Ishikawa (cell line): ENCODE measurements at regions not wholly inside any gene's neighbourhood (a gene's known extent, or its start where the extent isn't known, plus 50 kb on each side); places are given as distances from the start of the nearest gene placed in this dataset.

Source experiments
- CEBPB ChIP-seq: IDR thresholded peaks from 2 replicates; pipeline ENCODE4 v1.6.1; 2012
- CREB1 ChIP-seq: IDR thresholded peaks from 2 replicates; pipeline ENCODE4 v1.6.1; 2012; ENCODE audit warnings: low read depth
- EGR1 ChIP-seq: IDR thresholded peaks from 2 replicates; pipeline ENCODE4 v1.6.1; 2012
- EP300 ChIP-seq: IDR thresholded peaks from 2 replicates; pipeline ENCODE4 v1.6.1; 2012; ENCODE audit warnings: borderline replicate concordance
- FOXM1 ChIP-seq: IDR thresholded peaks from 2 replicates; pipeline ENCODE4 v1.6.1; 2012; ENCODE audit warnings: low read depth, borderline replicate concordance
- NFIC ChIP-seq: IDR thresholded peaks from 2 replicates; pipeline ENCODE4 v1.6.1; 2012
- RAD21 ChIP-seq: IDR thresholded peaks from 2 replicates; pipeline ENCODE4 v1.6.1; 2012; ENCODE audit warnings: low read depth
- TAF1 ChIP-seq: IDR thresholded peaks from 2 replicates; pipeline ENCODE4 v1.6.1; 2012; ENCODE audit warnings: low read depth, mild to moderate bottlenecking
- TCF12 ChIP-seq: IDR thresholded peaks from 2 replicates; pipeline ENCODE4 v1.6.1; 2012; ENCODE audit warnings: low read depth
- TEAD4 ChIP-seq: IDR thresholded peaks from 2 replicates; pipeline ENCODE4 v1.6.1; 2012
- YY1 ChIP-seq: IDR thresholded peaks from 2 replicates; pipeline ENCODE4 v1.6.1; 2012; ENCODE audit warnings: low read depth
- ZBTB7A ChIP-seq: IDR thresholded peaks from 2 replicates; pipeline ENCODE4 v1.6.1; 2012; ENCODE audit warnings: low read depth
- TF ChIP-seq, protein P1 (sequence below): IDR thresholded peaks from 2 replicates; pipeline ENCODE4 v1.6.1; 2012
- TF ChIP-seq, protein P2 (sequence below): IDR thresholded peaks from 2 replicates; pipeline ENCODE4 v1.6.1; 2012
- TF ChIP-seq, protein P3 (sequence below): IDR thresholded peaks from 2 replicates; pipeline ENCODE4 v1.6.1; 2012; ENCODE audit warnings: low read depth, mild to moderate bottlenecking

DNA sequence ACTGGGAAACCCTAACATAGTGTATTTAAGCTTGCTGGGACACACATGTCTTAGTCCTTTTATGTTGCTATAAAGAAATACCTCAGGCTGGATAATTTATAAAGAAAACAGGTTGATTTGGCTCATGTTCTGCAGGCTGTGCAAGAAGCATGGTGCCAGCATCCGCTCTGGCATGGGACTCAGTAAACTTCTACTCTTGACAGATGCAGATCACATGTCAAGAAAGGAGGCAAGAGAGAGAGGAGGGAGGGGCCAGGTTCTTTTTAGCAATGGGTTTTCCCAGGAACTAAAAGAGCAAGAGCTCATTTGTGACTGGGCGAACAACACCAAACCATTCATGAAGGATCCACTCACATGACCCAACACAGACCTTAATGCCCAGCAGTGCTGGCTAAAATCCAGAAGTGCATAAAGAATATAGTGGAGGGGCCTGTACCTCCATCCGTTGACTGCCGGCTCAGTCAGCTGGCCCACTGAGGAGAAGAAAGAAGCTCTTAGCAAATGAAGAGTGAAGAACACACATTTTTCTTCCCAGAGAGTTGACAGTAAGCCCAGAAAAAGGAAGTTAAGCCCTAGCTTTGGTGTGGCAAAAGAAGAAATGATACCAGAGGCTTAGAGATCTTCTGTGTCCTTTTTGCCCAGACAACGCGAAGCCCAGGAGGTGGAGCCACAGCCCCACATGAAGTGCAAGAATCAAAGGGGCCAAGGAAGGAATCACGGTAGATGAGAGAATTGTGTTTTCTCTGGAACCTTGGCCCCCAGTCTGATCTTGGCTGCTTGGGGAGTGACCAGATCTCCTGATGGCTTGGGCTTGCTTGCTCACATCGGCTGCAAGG lies 183.5 kb upstream of the FAM98A start:
- TF ChIP-seq YY1 = no peak
- no peak for TF ChIP-seq FOXM1
- no peak for TF ChIP-seq CREB1
- TF ChIP-seq TCF12 = no peak
- no peak for TF ChIP-seq ZBTB7A
- TF ChIP-seq, protein P1, sequence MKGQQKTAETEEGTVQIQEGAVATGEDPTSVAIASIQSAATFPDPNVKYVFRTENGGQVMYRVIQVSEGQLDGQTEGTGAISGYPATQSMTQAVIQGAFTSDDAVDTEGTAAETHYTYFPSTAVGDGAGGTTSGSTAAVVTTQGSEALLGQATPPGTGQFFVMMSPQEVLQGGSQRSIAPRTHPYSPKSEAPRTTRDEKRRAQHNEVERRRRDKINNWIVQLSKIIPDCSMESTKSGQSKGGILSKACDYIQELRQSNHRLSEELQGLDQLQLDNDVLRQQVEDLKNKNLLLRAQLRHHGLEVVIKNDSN = no peak
- TF ChIP-seq CEBPB = no peak
- no peak for TF ChIP-seq EP300

DNA sequence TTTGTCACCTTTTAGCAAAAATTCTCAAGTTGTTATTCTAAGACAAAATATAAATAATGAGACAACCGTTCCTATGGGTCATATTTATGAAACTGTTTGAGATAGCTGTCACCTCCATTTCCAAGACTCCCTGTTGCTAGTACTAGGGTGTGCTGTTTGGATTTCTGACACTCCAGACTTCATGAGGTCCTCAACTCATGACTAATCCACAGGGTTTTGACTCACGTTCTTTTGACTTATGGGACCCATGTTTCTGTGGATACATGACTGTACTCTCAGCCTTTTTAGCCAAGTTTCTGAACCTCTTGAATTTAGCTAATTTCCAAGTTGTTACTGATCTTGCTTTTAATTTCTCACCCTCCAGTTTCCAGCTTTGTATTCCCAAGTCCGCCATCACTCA lies 178.7 kb upstream of the FAM98A start:
- no peak for TF ChIP-seq ZBTB7A
- TF ChIP-seq CEBPB = no peak
- TF ChIP-seq TAF1 = no peak
- TF ChIP-seq TEAD4 = no peak
- TF ChIP-seq, protein P1 = no peak
- no peak for TF ChIP-seq YY1
- no peak for TF ChIP-seq EP300
- no peak for TF ChIP-seq NFIC
- TF ChIP-seq RAD21 = no peak
- no peak for TF ChIP-seq TCF12
- TF ChIP-seq EGR1 = no peak

DNA sequence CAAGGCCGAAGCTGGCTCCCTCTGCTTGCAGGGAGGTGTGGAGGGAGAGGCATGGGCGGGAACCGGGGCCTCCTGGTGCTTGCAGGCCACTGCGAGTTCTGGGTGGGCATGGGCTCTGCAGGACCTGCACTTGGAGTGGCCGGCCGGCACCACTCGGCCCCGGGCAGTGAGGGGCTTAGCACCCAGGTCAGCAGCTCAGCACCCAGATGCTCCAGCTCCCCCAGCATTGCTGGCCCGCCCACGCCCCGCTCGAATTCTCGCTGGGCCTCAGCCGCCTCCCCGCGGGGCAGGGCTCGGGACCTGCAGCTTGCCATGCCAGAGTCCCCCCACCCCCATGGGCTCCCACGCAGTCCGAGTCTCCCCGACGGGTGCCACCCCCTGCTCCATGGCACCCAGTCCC lies 176.2 kb upstream of the FAM98A start:
- no peak for TF ChIP-seq ZBTB7A
- TF ChIP-seq TAF1 = no peak
- TF ChIP-seq, protein P1 = no peak
- TF ChIP-seq NFIC = no peak

DNA sequence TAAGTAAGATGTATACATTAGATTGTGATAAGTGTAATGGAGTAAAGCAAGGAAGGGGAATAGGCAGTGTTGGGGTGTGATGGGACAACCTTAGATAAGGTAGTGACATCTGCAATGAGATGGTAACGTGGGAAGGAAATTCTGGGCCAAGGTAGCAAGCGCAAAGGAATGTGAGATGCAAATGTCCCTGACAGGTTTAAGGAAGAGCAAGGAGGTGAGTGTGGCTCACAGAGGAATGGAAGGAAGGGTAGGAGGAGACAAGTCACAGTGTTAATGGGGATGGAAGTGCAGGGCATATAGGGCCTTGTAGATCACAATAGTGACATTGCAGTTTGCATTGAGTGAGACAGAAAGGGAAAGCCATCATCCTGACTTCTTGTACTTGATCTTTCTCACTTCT lies 170.9 kb upstream of the FAM98A start:
- TF ChIP-seq, protein P2, sequence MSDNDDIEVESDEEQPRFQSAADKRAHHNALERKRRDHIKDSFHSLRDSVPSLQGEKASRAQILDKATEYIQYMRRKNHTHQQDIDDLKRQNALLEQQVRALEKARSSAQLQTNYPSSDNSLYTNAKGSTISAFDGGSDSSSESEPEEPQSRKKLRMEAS = no peak
- TF ChIP-seq, protein P1 = no peak
- TF ChIP-seq FOXM1 (no peak), ZBTB7A (no peak), EP300 (no peak), RAD21 (no peak)

DNA sequence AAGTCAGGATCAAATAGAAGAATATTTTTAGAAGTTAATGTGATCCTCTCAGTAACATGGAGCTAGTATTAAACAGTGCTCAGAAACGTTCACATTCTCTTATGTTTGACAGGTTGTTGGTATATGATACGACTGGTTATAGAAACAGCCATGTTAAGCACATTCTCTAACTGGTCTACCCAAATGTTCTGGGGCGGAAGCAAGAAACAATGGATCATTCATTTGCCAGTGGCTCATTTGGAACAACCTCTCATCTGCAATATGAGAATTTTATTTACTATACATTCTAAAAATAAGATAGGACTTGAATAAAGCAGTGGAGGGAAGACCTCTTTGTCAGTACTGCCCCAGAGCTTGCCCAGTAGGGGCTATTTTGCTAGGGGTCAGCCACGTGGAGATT lies 167.1 kb upstream of the FAM98A start:
- TF ChIP-seq ZBTB7A (no peak), RAD21 (no peak), EP300 (no peak), FOXM1 (no peak), EGR1 (no peak), YY1 (no peak), CEBPB (no peak), TEAD4 (no peak), CREB1 (no peak), TAF1 (no peak), TCF12 (no peak), NFIC (no peak)
- TF ChIP-seq, protein P2 = no peak
- TF ChIP-seq, protein P1 = no peak
- TF ChIP-seq, protein P3, sequence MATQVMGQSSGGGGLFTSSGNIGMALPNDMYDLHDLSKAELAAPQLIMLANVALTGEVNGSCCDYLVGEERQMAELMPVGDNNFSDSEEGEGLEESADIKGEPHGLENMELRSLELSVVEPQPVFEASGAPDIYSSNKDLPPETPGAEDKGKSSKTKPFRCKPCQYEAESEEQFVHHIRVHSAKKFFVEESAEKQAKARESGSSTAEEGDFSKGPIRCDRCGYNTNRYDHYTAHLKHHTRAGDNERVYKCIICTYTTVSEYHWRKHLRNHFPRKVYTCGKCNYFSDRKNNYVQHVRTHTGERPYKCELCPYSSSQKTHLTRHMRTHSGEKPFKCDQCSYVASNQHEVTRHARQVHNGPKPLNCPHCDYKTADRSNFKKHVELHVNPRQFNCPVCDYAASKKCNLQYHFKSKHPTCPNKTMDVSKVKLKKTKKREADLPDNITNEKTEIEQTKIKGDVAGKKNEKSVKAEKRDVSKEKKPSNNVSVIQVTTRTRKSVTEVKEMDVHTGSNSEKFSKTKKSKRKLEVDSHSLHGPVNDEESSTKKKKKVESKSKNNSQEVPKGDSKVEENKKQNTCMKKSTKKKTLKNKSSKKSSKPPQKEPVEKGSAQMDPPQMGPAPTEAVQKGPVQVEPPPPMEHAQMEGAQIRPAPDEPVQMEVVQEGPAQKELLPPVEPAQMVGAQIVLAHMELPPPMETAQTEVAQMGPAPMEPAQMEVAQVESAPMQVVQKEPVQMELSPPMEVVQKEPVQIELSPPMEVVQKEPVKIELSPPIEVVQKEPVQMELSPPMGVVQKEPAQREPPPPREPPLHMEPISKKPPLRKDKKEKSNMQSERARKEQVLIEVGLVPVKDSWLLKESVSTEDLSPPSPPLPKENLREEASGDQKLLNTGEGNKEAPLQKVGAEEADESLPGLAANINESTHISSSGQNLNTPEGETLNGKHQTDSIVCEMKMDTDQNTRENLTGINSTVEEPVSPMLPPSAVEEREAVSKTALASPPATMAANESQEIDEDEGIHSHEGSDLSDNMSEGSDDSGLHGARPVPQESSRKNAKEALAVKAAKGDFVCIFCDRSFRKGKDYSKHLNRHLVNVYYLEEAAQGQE = no peak

DNA sequence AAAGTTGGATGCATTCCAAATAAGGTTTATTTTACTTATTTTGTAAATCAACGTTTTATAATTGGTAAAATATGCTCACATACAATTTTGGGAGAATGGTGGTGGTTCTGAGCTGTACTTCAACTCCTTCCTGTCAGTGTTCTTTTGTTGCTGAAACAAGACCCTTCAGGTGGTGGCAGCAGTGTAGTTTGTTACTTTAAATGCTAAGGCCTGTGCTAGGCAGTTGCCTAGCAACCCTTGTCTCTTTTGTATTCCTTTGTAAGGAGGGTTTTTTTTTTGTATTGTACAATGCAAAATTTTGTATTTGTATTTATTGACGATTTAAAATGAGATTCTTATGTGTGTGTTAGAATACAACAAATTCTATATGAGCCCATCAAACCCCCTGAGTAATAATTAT lies 166.0 kb upstream of the FAM98A start:
- TF ChIP-seq TCF12 (no peak), EGR1 (no peak)

DNA sequence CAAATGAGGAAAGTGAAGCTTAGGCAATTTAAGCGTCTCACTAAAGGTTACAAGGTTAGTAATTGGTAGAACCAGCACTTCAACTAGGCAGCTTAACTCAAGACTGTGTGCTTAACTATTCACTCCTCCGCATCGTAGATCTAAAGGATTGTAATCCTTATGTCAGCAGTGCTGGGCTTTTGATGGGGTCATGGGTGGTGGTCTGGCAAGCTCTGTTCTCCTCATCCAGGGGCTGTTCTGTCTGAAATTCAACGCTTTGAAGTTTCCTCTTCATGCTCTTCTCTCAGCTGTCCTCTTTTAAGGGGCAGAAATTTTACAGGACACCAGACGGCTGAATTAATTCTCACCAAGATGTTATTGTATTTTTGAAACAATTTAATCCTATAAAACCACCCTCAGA lies 165.5 kb upstream of the FAM98A start:
- no peak for TF ChIP-seq ZBTB7A
- TF ChIP-seq YY1 = no peak
- TF ChIP-seq, protein P1 = no peak
- TF ChIP-seq, protein P3 = no peak
- no peak for TF ChIP-seq TEAD4
- no peak for TF ChIP-seq RAD21
